ENCODE measurements at regions not wholly inside any gene's neighbourhood (a gene's known extent, or its start where the extent isn't known, plus 50 kb on each side); places are given as distances from the start of the nearest gene placed in this dataset.
A peak's percentile ranks its signal among the peaks of the same experiment; 100 is the strongest.

DNA sequence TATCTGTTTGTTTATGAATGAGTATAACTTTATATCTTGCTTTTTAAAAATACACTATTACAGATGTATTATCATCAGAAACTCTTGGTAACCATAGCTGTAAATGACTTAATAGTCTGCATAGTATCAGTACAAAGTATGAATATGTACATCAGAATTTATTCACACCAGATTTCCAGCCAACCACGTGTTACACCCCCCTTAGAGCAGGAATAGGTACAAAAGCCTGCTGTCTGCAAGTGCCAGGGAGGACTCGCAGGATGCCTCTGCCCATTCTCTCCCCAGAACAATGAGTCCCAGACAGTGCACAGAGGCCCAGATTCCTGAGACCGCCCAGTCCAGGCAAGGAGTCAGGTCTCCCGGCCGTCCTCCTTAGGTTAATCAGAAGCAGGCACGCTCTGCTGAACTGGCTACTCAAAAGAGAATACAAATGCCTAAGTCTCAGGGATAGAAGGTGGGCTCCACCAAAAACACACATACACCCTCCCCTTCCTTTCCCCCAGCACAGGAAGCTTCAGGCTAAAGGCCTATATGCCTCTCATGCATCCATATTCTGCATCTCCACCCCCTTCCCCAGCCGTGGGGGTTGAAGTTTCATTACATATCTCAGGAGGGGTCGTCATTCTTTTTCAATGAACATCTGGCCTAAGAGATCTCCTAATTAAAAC lies 159.1 kb upstream of the CDH11 start:
- Mint-ChIP-seq H3K9me3 (no peaks in the 10 kb centered on the region), H3K36me3 (no peaks in the 10 kb centered on the region), H3K27me3 (ENCODE audit: low read depth) (peaks cover 3% of the 10 kb centered on the region; the same call in 1 of the 2 replicates), H3K4me3 (no peak overlapping the region), H3K27ac (peak overlapping the region; percentile 38), H3K4me1 (peaks cover 69% of the 10 kb centered on the region)
- CTCF ChIA-PET: no interaction called here
- POLR2A ChIA-PET: no interaction called here
- no peak for TF ChIP-seq ZNF532 (CRISPR knock-in tag; IDR thresholded peaks at IDR 0.05; ENCODE audit: borderline replicate concordance)
- TF ChIP-seq JAZF1 (CRISPR knock-in tag; IDR thresholded peaks at IDR 0.05): no peak
- TF ChIP-seq NR3C1 (CRISPR knock-in tag; conservative IDR thresholded peaks at IDR 0.05; ENCODE audit: low read depth): no peak
- TF ChIP-seq, protein P1, sequence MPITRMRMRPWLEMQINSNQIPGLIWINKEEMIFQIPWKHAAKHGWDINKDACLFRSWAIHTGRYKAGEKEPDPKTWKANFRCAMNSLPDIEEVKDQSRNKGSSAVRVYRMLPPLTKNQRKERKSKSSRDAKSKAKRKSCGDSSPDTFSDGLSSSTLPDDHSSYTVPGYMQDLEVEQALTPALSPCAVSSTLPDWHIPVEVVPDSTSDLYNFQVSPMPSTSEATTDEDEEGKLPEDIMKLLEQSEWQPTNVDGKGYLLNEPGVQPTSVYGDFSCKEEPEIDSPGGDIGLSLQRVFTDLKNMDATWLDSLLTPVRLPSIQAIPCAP (CRISPR knock-in tag; IDR thresholded peaks at IDR 0.05): no peak
- TF ChIP-seq, protein P2, sequence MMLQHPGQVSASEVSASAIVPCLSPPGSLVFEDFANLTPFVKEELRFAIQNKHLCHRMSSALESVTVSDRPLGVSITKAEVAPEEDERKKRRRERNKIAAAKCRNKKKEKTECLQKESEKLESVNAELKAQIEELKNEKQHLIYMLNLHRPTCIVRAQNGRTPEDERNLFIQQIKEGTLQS (CRISPR knock-in tag; conservative IDR thresholded peaks at IDR 0.05): no peak
- TF ChIP-seq NR1H2 (CRISPR knock-in tag; IDR thresholded peaks at IDR 0.05): no peak
- TF ChIP-seq ATF1 (CRISPR knock-in tag; IDR thresholded peaks at IDR 0.05): no peak
- no peak for TF ChIP-seq ZSCAN18 (CRISPR knock-in tag; IDR thresholded peaks at IDR 0.05)
- no peak for TF ChIP-seq SMAD4 (CRISPR knock-in tag; IDR thresholded peaks at IDR 0.05)
- no peak for TF ChIP-seq ZNF317 (CRISPR knock-in tag; IDR thresholded peaks at IDR 0.05; ENCODE audit: borderline replicate concordance, low read depth)
- no peak for TF ChIP-seq CREM (CRISPR knock-in tag; IDR thresholded peaks at IDR 0.05)
- no peak for TF ChIP-seq NFATC4 (CRISPR knock-in tag; IDR thresholded peaks at IDR 0.05)
- TF ChIP-seq, protein P3, sequence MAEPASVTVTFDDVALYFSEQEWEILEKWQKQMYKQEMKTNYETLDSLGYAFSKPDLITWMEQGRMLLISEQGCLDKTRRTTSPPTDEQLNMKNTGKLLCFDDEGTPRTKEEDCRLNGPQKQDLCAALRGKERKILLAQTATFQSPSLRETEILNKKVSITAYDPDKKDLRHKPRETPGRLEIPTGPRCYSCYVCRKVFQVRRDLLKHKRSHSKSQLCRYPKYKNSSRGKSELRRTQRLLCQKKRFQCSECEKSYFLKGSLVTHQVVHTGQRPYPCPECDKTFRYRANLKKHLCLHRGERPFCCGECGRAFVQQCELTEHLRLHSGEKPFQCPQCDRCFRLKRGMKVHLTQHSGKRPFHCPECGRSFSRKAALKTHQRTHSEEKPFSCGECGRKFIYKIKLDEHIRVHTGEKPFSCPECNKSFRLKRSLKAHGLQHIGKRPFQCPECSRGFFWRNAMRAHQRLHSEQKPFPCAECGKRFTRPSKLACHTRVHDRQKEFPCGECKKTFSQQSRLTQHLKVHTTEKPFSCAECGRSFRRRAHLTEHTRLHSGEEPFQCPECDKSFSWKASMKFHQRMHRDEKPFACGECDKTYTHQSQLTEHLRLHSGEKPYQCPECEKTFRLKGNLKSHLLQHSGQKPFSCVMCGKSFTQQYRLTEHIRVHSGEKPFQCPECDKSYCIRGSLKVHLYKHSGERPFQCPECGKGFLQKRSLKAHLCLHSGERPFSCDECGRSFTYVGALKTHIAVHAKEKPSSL (CRISPR knock-in tag; conservative IDR thresholded peaks at IDR 0.05): no peak
- no peak for TF ChIP-seq MXD4 (CRISPR knock-in tag; IDR thresholded peaks at IDR 0.05; ENCODE audit: borderline replicate concordance)
- TF ChIP-seq CDX4 (CRISPR knock-in tag; IDR thresholded peaks at IDR 0.05; ENCODE audit: borderline replicate concordance): no peak
- no peak for TF ChIP-seq ZNF263 (CRISPR knock-in tag; IDR thresholded peaks at IDR 0.05; ENCODE audit: low read depth)
- no peak for TF ChIP-seq IRF2 (CRISPR knock-in tag; IDR thresholded peaks at IDR 0.05; ENCODE audit: borderline replicate concordance, low read depth)
- TF ChIP-seq, protein P4, sequence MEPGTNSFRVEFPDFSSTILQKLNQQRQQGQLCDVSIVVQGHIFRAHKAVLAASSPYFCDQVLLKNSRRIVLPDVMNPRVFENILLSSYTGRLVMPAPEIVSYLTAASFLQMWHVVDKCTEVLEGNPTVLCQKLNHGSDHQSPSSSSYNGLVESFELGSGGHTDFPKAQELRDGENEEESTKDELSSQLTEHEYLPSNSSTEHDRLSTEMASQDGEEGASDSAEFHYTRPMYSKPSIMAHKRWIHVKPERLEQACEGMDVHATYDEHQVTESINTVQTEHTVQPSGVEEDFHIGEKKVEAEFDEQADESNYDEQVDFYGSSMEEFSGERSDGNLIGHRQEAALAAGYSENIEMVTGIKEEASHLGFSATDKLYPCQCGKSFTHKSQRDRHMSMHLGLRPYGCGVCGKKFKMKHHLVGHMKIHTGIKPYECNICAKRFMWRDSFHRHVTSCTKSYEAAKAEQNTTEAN (CRISPR knock-in tag; IDR thresholded peaks at IDR 0.05): no peak
- no peak for DNase-seq (ENCODE audit: low spot score)
- ATAC-seq: peak; percentile 14

Measured in WTC11 (cell line).